KBM-7 (cell line): ENCODE measurements at regions not wholly inside any gene's neighbourhood (a gene's known extent, or its start where the extent isn't known, plus 50 kb on each side); places are given as distances from the start of the nearest gene placed in this dataset.

Experiments
- DNase-seq: peaks from one replicate; pipeline ENCODE4 v3.0.0-alpha.2; 2015
- in situ Hi-C: fragments of 300-500 bp; cut with MboI; formaldehyde crosslinking; loops from 2 replicates; pipeline ENCODE4 v1.14.3; 2020; ENCODE audit warnings: low sequenced_read_pairs, low pct_unique_long_range_greater_than_20kb, mixed read lengths

DNA sequence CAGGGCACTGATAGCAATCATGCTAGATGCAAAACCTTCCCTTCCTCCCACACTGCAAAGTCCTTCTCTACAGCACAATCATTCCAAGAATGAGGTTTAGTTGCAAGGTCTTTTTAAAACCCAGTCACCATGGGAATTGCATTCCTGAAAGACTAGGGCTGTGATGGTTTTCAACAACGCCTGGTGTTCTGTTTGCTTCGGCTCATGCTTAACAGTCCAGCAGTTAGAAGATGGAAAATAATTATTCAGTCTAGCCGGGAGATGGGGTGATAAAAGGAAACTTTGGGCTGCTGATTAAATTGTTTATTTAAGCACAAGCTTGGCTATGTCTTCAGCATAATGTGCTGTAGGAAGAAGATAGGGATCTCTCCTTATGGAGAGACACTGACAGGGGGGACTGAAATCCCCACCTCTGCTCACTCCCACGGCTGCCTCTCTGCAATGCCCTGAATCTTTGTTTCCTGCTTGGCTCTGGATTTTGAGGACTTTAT, 211.4 kb downstream of the MID1IP1 start:
- in situ Hi-C loops = no loop called here
- DNase-seq = no peak

DNA sequence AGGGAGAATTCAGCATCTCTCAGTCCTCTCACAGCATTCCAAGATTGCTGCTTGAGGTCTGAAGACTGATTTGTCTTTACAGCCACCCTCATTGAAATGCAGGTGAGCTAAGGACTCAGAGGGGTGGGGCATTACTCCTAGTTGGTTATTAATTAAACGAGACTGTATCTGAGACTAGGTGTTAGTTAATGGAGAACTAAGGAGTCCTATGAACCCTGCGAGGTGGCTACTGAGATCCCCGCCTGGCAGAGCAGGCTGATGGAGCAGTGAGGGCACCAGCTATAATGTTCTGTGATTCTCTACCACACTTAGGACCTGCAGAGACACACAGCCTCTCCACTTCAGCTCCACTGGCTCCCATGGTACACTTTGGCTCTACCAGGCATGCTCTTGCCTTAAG, 215.3 kb downstream of the MID1IP1 start:
- in situ Hi-C loops = no loop called here
- DNase-seq = no peak

DNA sequence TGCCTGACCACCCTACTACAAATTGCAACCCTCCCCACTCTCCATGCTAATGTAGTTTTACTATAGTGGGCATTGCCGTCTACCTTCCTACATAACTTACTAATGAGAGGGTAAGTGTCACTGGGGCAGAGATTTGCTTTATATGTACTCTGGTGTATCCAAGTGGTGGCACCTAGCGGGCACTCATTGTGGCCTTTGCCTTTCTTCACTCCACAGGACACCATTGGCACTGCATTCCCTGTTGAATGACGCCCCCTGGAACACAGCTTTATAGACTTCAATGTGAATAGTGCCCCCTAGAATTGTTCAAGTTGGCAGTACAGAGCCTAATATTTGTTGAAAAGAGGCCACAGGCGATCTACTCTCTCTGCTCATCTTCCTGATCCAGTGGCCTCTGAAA, 215.8 kb downstream of the MID1IP1 start:
- in situ Hi-C loops = no loop called here
- no peak for DNase-seq

- in situ Hi-C loops = no loop called here
- DNase-seq = no peak
Observed at GRCh38 chrX:39017716-39018115, 216.5 kb downstream of the MID1IP1 start.

GRCh38 chrX:39018541-39018940, 217.3 kb downstream of the MID1IP1 start:
- DNase-seq = no peak
- in situ Hi-C loops = no loop called here

DNA sequence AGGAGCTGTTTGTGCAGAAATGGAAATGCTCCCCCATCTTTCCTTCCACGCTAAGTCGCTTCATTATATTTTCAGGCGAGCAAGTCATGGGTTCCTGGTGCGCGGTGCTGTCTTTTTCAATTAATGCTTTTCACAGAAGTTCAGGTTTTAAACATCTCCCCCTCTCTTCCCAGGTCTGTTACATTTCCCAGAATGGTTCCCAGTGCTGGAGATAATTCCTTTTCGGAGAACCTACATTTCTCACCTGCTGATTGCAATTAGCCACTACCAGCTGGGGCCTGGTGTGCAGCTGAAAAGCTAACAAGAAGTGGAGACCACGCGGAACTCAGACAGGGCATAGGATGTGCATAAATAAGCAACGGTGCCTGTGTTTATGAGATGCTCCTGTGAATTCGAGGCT, 217.8 kb downstream of the MID1IP1 start:
- no peak for DNase-seq
- in situ Hi-C loops = no loop called here

DNA sequence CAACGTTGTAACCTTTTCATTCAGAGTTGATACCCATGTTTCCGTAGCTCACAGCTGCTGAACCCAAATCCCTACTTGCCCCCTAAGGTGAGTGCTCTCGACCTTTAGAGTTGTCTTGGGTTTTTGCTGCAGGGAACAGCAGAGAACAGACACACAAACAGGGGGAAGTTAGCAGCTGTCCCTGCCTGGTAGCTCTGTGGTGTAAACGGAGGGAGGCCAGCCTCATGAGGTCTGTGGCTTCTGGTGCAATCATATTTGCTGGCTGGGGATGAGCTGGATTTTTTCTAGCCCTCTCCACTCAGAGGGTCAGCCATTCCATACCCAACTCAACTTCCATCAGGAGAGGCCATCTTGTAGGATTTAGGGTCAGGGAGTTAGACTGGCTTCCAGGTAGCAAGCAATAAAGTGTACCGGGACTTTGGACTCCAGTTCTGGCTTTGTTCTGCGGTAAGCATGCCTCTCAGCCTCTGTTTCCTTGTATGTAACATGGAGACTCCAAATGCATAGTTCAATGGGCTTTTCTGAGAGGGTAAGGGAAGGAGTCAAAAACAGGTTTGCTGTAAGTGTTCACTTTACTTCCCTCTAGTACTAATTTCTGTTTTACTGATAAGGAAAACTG, 218.9 kb downstream of the MID1IP1 start:
- in situ Hi-C loops = no loop called here
- DNase-seq = no peak

DNA sequence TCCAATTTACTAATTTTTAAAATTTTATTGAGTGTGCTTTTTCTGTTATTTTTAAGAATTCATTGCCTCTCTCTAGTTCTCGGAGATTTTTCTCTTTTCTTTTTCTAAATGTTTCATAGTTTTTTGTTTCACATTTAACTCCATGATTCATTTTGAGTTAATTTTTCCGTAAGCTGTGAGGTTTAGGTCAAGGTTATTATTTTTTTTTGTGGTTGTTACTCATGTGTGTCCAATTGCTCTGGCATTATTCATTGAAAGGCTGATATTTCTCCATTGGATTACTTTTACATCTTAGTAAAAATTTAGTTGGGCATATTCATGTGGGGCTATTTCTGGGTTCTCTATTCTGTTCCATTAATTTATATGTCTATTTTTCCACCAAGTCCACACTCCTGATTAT, 220.8 kb downstream of the MID1IP1 start:
- no peak for DNase-seq
- in situ Hi-C loops = no loop called here

DNA sequence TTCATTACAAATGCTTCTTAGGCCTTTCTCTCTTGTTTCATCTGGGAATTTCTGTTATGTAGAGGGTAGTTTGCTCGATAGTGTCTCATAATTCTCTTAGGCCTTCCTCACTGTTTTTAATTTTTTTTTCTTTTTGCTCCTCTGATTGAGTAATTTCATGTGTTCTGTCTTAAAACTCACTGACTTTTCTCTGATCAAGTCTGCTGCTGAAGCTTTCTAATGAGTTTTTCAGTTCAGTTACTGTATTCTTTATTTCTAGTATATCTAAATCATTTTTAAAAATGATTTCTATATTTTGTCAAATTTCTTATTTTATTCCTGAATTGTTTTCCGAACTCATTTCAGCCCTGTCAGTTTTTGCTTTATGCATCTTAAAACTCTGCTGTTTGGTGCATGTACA, 228.0 kb downstream of the MID1IP1 start:
- no peak for DNase-seq
- in situ Hi-C loops = no loop called here

DNA sequence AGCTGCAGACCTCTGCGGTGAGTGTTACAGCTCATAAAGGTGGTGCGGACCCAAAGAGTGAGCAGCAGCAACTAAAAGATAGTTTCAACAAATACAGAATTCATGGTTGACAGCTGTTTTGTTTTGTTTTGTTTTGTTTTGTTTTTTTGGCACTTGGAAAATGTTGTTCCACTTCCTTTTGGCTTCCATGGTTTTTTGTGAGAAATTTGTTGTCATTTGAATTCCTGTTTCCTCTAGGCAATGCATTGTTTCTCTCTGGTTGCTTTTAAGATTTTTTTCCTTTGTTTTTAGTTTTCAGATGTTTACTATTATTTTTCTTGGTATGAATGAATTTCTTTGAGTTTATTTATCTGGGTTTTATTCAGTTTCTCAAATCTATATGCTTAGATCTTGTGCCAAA, 229.4 kb downstream of the MID1IP1 start:
- no peak for DNase-seq
- in situ Hi-C loops = no loop called here

DNA sequence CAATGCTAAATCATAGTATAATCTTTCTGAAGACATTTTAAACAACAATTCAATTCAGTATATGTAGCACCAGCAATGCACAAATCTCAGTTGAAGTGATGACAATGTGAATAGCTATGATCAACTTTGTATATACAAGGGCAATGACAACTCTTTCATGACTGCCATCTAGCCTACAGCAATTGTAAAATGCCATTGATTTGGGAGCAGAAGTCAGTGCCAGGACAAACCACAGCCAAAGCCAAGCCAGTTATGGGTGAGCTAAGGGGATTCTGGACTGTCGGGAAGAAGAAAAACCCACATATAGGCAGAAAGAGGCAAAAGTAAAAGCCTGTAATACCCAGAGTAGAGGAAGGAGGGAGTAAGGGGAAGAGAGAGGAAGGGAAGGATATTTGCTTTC, 238.6 kb downstream of the MID1IP1 start:
- no peak for DNase-seq
- in situ Hi-C loops = no loop called here

DNA sequence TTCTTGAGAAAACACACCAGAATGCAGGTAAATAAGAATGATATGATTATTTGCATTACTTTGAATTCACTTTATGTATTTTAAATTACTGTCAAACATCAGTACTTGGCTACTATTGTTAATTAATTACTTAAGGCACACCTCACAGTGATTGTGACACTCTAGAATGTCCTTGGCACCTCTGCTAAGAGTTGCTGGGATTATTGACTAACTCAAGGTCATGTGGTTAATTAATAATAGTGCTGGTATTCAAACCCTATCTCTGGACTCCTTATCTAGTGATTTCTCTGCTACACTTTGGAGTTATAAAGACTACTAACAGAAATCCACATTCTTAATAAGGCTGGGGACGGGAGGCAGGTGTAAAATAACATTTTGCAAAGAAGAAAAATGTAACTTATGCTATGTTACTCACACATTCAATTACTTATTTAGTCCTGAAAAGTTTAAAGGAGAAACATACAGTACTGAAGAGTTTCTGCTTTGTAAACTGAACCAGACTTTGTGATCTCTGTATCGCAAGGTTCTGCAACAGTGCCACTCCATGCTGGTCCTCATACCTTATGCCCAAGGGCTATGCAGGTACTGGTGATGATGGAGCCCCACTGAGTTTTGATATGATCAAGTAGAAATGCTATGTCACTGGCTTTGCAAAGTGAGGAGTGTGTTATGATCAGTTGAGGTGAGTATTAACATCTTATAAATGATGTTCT, 242.7 kb downstream of the MID1IP1 start:
- in situ Hi-C loops = no loop called here
- no peak for DNase-seq

DNA sequence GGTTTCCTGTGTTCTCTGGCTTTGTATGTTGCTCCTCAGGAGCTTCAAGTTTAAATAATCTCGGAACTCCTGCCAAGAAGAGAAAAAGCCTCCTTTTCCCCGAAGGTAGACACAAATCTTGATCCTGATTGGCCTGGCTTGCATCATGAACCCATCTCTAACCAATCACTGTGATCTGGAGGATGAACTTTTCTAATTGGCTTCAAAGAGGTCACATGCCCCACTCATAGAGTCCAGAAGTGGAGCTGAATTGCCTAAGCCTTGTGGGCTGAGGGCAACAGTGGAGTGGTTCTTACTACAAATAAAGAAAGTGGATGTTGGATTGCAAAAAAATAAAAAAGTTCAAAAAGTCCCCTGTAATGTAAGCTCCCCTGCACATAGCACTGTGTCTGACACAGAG, 245.9 kb downstream of the MID1IP1 start:
- no peak for DNase-seq
- in situ Hi-C loops = no loop called here

GRCh38 chrX:39049975-39050374, 248.7 kb downstream of the MID1IP1 start:
- in situ Hi-C loops = no loop called here
- no peak for DNase-seq

DNA sequence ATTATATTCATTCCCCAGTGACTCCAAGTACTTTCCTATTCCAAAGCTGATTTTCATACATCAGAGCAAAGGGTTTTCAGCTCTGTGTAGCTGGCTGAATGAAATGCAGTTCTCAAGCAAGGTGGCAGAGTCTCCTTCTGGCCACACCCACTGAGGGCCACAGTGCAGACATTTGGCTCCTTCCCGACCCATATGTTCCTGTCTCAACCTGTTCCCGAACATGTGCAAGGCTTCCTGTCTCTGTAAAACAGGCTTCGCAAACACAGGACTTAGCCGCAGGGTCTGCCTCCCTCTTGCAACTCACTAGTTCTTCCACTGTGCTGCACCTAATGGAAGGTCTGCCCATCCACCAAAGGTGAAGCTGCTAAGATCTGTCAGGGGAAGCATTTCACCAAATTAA, 249.2 kb downstream of the MID1IP1 start:
- in situ Hi-C loops = no loop called here

GRCh38 chrX:39052751-39053150, 251.5 kb downstream of the MID1IP1 start:
- no peak for DNase-seq
- in situ Hi-C loops = no loop called here

More for the DNA sequence above, 249.2 kb downstream of the MID1IP1 start:
- no peak for DNase-seq

DNA sequence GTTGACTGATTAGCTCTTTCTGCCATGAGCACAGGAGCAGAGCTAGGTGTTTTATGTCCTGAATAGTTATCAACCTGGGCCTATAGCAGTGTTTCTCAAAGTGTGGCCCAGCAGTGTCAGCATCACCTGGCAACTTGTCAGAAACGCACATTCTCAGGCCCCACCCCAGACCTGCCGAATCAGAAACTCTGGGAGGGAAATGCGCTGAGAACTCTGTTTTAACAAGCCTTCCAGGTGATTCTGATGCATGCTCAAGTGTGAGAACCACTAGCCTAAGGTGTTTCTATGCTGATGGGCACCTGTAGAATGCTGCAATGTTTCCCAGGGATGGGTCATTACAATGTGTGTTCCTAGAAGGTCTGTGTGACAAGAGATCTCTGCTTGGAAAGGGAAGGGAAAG, 257.5 kb downstream of the MID1IP1 start:
- no peak for DNase-seq
- in situ Hi-C loops = no loop called here

GRCh38 chrX:39059866-39060265, 258.6 kb downstream of the MID1IP1 start:
- DNase-seq = no peak
- in situ Hi-C loops = no loop called here

DNA sequence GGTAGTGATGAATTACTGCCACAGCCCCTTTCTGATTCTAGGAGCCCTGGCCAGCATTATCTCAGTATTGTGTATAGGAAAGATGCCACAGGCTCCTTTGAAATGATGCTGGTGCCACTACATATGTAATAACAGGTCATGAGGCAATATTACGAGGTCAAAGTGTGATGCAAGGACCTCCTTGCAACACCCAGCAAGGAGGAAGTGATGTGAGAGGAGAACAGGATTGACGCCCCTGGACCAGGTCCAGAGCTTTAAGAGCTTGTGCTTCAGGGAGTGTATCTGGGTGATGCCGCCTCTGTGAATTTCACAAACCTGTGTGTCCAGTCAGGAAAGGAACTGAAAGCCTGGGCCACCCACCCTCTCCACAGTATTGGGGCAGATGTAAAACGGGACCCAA, 261.8 kb downstream of the MID1IP1 start:
- in situ Hi-C loops = no loop called here
- DNase-seq = no peak

- in situ Hi-C loops = no loop called here
- no peak for DNase-seq
Observed at GRCh38 chrX:39063702-39064101, 262.4 kb downstream of the MID1IP1 start.
